WTC11 (cell line): ENCODE measurements at regions not wholly inside any gene's neighbourhood (a gene's known extent, or its start where the extent isn't known, plus 50 kb on each side); places are given as distances from the start of the nearest gene placed in this dataset.

Experiments used
- ATAC-seq: fragments of 200-7000 bp; cut with Tn5 transposase; 2 replicates; pipeline ENCODE4 v1.10.0; 2021; ENCODE audit warnings: mild to moderate bottlenecking, moderate library complexity
- CTCF ChIA-PET: fragments of 300-600 bp; sonication (Branson Sonifier 250); formaldehyde crosslinking; loops from one replicate; lab custom pipeline; 2021; ENCODE audit warnings: antibody characterized with exemption; lab: Charles Lee
- POLR2A ChIA-PET: fragments of 350-600 bp; sonication (Branson Sonifier 250); formaldehyde crosslinking; loops from one replicate; lab custom pipeline; 2021; ENCODE audit warnings: antibody characterized with exemption; lab: Charles Lee
- DNase-seq: peaks from one replicate; pipeline ENCODE4 v3.0.0; 2021; ENCODE audit warnings: low spot score
- H3K27ac Mint-ChIP-seq: 2 replicates; pipeline ENCODE4 v1.8.0; 2021; ENCODE audit warnings: mixed read lengths
- H3K27me3 Mint-ChIP-seq: 2 replicates; pipeline ENCODE4 v1.8.0; 2021; ENCODE audit warnings: low read depth, mild to moderate bottlenecking, moderate library complexity, mixed read lengths
- H3K36me3 Mint-ChIP-seq: 2 replicates; pipeline ENCODE4 v1.8.0; 2021; ENCODE audit warnings: mixed read lengths
- H3K4me1 Mint-ChIP-seq: 2 replicates; pipeline ENCODE4 v1.8.0; 2022; ENCODE audit warnings: mixed read lengths
- H3K4me3 Mint-ChIP-seq: 2 replicates; pipeline ENCODE4 v1.8.0; 2021; ENCODE audit warnings: mild to moderate bottlenecking, moderate library complexity, mixed read lengths
- H3K9me3 Mint-ChIP-seq: 2 replicates; pipeline ENCODE4 v1.8.0; 2021; ENCODE audit warnings: mixed read lengths
- AFF4 ChIP-seq: sonication (generic); formaldehyde crosslinking; IDR thresholded peaks from 2 replicates; pipeline ENCODE4 v1.8.1; 2023; ENCODE audit warnings: mild to moderate bottlenecking, missing genetic modification reagents, borderline replicate concordance
- CBFB ChIP-seq: sonication (generic); formaldehyde crosslinking; IDR thresholded peaks from 2 replicates; pipeline ENCODE4 v1.8.1; 2022; ENCODE audit warnings: mild to moderate bottlenecking, low read depth, missing genetic modification reagents
- CREB1 ChIP-seq: sonication (generic); formaldehyde crosslinking; IDR thresholded peaks from 2 replicates; pipeline ENCODE4 v1.8.0; 2023; ENCODE audit warnings: mild to moderate bottlenecking, missing genetic modification reagents
- E2F5 ChIP-seq: sonication (generic); formaldehyde crosslinking; IDR thresholded peaks from 2 replicates; pipeline ENCODE4 v1.8.1; 2022; ENCODE audit warnings: mild to moderate bottlenecking, moderate library complexity, missing genetic modification reagents
- FOXP1 ChIP-seq: sonication (generic); formaldehyde crosslinking; IDR thresholded peaks from 2 replicates; pipeline ENCODE4 v1.8.0; 2022; ENCODE audit warnings: missing genetic modification reagents, mild to moderate bottlenecking, moderate library complexity, borderline replicate concordance
- IRF2 ChIP-seq: sonication (generic); formaldehyde crosslinking; IDR thresholded peaks from 2 replicates; pipeline ENCODE4 v1.8.0; 2022; ENCODE audit warnings: low read depth, missing genetic modification reagents, borderline replicate concordance
- KAT7 ChIP-seq: sonication (generic); formaldehyde crosslinking; IDR thresholded peaks from 2 replicates; pipeline ENCODE4 v1.8.1; 2023; ENCODE audit warnings: missing genetic modification reagents, mild to moderate bottlenecking, borderline replicate concordance
- NFE2L1 ChIP-seq: sonication (generic); formaldehyde crosslinking; IDR thresholded peaks from 2 replicates; pipeline ENCODE4 v1.8.1; 2023; ENCODE audit warnings: missing genetic modification reagents
- OVOL2 ChIP-seq: fragments of 250-450 bp; sonication (Bioruptor Pico); IDR thresholded peaks from 2 replicates; pipeline ENCODE4 v1.9.0; 2021; ENCODE audit warnings: mild to moderate bottlenecking, borderline replicate concordance
- RELA ChIP-seq: sonication (generic); formaldehyde crosslinking; IDR thresholded peaks from 2 replicates; pipeline ENCODE4 v1.8.1; 2022; ENCODE audit warnings: missing genetic modification reagents, mild to moderate bottlenecking, borderline replicate concordance
- SP1 ChIP-seq: sonication (generic); formaldehyde crosslinking; conservative IDR thresholded peaks from 2 replicates; pipeline ENCODE4 v1.8.1; 2022; ENCODE audit warnings: missing genetic modification reagents
- TCF7 ChIP-seq: sonication (generic); formaldehyde crosslinking; IDR thresholded peaks from 2 replicates; pipeline ENCODE4 v1.8.0; 2022; ENCODE audit warnings: mild to moderate bottlenecking, low read depth, missing genetic modification reagents, moderate library complexity
- TEAD1 ChIP-seq: sonication (generic); formaldehyde crosslinking; IDR thresholded peaks from 2 replicates; pipeline ENCODE4 v1.8.0; 2022; ENCODE audit warnings: mild to moderate bottlenecking, missing genetic modification reagents
- USF1 ChIP-seq: sonication (generic); formaldehyde crosslinking; IDR thresholded peaks from 2 replicates; pipeline ENCODE4 v1.8.0; 2022; ENCODE audit warnings: mild to moderate bottlenecking, missing genetic modification reagents
- USF2 ChIP-seq: sonication (generic); formaldehyde crosslinking; IDR thresholded peaks from 2 replicates; pipeline ENCODE4 v1.8.1; 2023; ENCODE audit warnings: mild to moderate bottlenecking, missing genetic modification reagents, moderate library complexity
- ZBTB43 ChIP-seq: sonication (generic); formaldehyde crosslinking; IDR thresholded peaks from 2 replicates; pipeline ENCODE4 v1.8.1; 2023; ENCODE audit warnings: mild to moderate bottlenecking, missing genetic modification reagents
- ZNF138 ChIP-seq: sonication (generic); formaldehyde crosslinking; conservative IDR thresholded peaks from 2 replicates; pipeline ENCODE4 v1.8.1; 2022; ENCODE audit warnings: mild to moderate bottlenecking, moderate library complexity, missing genetic modification reagents

- no peak for ATAC-seq
- no peak overlapping the region for H3K27ac Mint-ChIP-seq
- no peak overlapping the region for H3K4me3 Mint-ChIP-seq
- no peak for DNase-seq
- peaks cover 48% of the 10 kb centered on the region for H3K27me3 Mint-ChIP-seq
- POLR2A ChIA-PET = no interaction called here
- TF ChIP-seq RELA (CRISPR knock-in tag) (no peak), ZNF138 (CRISPR knock-in tag) (no peak)
- H3K9me3 Mint-ChIP-seq = peaks cover 15% of the 10 kb centered on the region
- CTCF ChIA-PET = no interaction called here
- peaks cover 9% of the 10 kb centered on the region for H3K36me3 Mint-ChIP-seq
- H3K4me1 Mint-ChIP-seq = peaks cover 28% of the 10 kb centered on the region
These were observed 118.7 kb upstream of the FOXD3 start for GRCh38 chr1:63203641-63204040.

- H3K4me1 Mint-ChIP-seq = peaks cover 28% of the 10 kb centered on the region
- peaks cover 9% of the 10 kb centered on the region for H3K36me3 Mint-ChIP-seq
- DNase-seq (no peak), ATAC-seq (no peak)
- H3K27me3 Mint-ChIP-seq = peaks cover 30% of the 10 kb centered on the region
- TF ChIP-seq KAT7 (CRISPR knock-in tag) (no peak), E2F5 (CRISPR knock-in tag) (no peak), NFE2L1 (CRISPR knock-in tag) (no peak), SP1 (no peak), USF2 (CRISPR knock-in tag) (no peak), ZBTB43 (CRISPR knock-in tag) (no peak), RELA (CRISPR knock-in tag) (no peak), OVOL2 (CRISPR knock-in tag) (no peak), CBFB (CRISPR knock-in tag) (no peak), USF1 (no peak), CREB1 (CRISPR knock-in tag) (no peak), IRF2 (no peak), AFF4 (CRISPR knock-in tag) (no peak), FOXP1 (CRISPR knock-in tag) (no peak), TEAD1 (CRISPR knock-in tag) (no peak), TCF7 (CRISPR knock-in tag) (no peak)
- POLR2A ChIA-PET = interaction anchor here (0.6 kb wide), 1 partner anchor 169 kb away, joined by 3 read pairs; no protein-coding TSS in a partner anchor
- CTCF ChIA-PET = no interaction called here
- H3K27ac Mint-ChIP-seq = no peak overlapping the region
- H3K4me3 Mint-ChIP-seq = no peak overlapping the region
- H3K9me3 Mint-ChIP-seq = peaks cover 15% of the 10 kb centered on the region
These were observed 116.6 kb upstream of the FOXD3 start for GRCh38 chr1:63205776-63206175.
